K562 (cell line): ENCODE measurements at regions not wholly inside any gene's neighbourhood (a gene's known extent, or its start where the extent isn't known, plus 50 kb on each side); places are given as distances from the start of the nearest gene placed in this dataset.

Experiments
- ATAC-seq: fragments of 200-7000 bp; cut with Tn5 transposase; 3 replicates; pipeline ENCODE4 v1.9.1; 2020; ENCODE audit warnings: moderate library complexity
- BruUV-seq: library from RNA; stranded (reverse); fragments of 400-500 nt; replicated peaks from 2 replicates; lab custom pipeline; 2021; lab: Mats Ljungman, UMichigan
- CTCF ChIA-PET: fragments of 300-600 bp; formaldehyde crosslinking; extraction: SDS; loops from one replicate; lab custom pipeline; 2021; ENCODE audit warnings: low intra/inter-chr PET ratio; lab: Yijun Ruan, JAX
- POLR2A ChIA-PET: fragments of 300-600, 350-650 bp; sonication (Branson Sonifier 250); formaldehyde crosslinking; extraction: SDS; loops from one replicate; lab custom pipeline; 2021; ENCODE audit warnings: antibody characterized with exemption, inconsistent platforms; lab: Yijun Ruan, JAX
- DNase-seq, 4 experiments: peaks; one replicate each; pipeline versions ENCODE4 v3.0.0 to v3.0.0-alpha.2; 2011 to 2018; ENCODE audit warnings: low spot score in 3 of 4, mixed read lengths in 3 of 4; ENCODE audit errors: extremely low read depth in 1 of 4
- FAIRE-seq: peaks from 2 replicates; lab custom pipeline; 2011; peaks lifted over from hg19 to GRCh38; lab: Jason Lieb, UNC
- H2AFZ ChIP-seq: 2 replicates; pipeline ENCODE4 v1.6.0; 2011; ENCODE audit warnings: low read depth, low read length, control low read depth, inconsistent platforms
- H3K27ac ChIP-seq: fragments of 200-600 bp; 3 replicates; pipeline ENCODE4 v1.8.0; 2011; ENCODE audit warnings: low read depth, mild to moderate bottlenecking, control low read depth, inconsistent platforms, low read length, moderate library complexity, mixed read lengths; ENCODE audit errors: extremely low read depth
- H3K27me3 ChIP-seq, 2 experiments: fragments of 300-600 bp in 1 of 2; 2 replicates in 1 of 2; 3 replicates in 1 of 2; pipeline versions ENCODE4 v1.6.0 to v1.8.0; 2011; ENCODE audit warnings: inconsistent platforms in 2 of 2, low read length in 2 of 2, mild to moderate bottlenecking in 1 of 2, mixed read lengths in 1 of 2, moderate library complexity in 1 of 2; ENCODE audit not compliant: control insufficient read depth in 2 of 2, insufficient read depth in 2 of 2
- H3K36me3 ChIP-seq: fragments of 300-600 bp; 3 replicates; pipeline ENCODE4 v1.8.0; 2011; ENCODE audit warnings: mild to moderate bottlenecking, low read length, inconsistent platforms; ENCODE audit not compliant: control insufficient read depth, insufficient read depth
- H3K4me1 ChIP-seq, 2 experiments: fragments of 200-600 bp in 1 of 2; replicated peaks in 1 of 2; 2 replicates in 1 of 2; 3 replicates in 1 of 2; pipeline versions ENCODE4 v1.5.1 to v1.8.0; 2011; ENCODE audit warnings: inconsistent platforms in 2 of 2, low read length in 2 of 2, mild to moderate bottlenecking in 1 of 2, mixed read lengths in 1 of 2, moderate library complexity in 1 of 2; ENCODE audit not compliant: control insufficient read depth in 2 of 2, insufficient read depth in 2 of 2
- H3K4me2 ChIP-seq: 2 replicates; pipeline ENCODE4 v1.6.1; 2011; ENCODE audit warnings: low read length, control low read depth, inconsistent platforms, mixed read lengths; ENCODE audit not compliant: insufficient read depth
- H3K4me3 ChIP-seq: fragments of 200-600 bp; sonication (generic), shearing (Covaris generic); 2 replicates; pipeline ENCODE4 v1.5.1; 2016; ENCODE audit warnings: control low read depth, inconsistent platforms
- H3K79me2 ChIP-seq: fragments of 200-600 bp; 3 replicates; pipeline ENCODE4 v1.8.0; 2011; ENCODE audit warnings: low read length, inconsistent platforms; ENCODE audit not compliant: control insufficient read depth, insufficient read depth
- H3K9ac ChIP-seq, 2 experiments: 2 replicates each; pipeline versions ENCODE4 v1.6.0 to v1.6.1; 2011; ENCODE audit warnings: low read depth in 2 of 2, low read length in 2 of 2, control low read depth in 1 of 2, inconsistent platforms in 1 of 2, mild to moderate bottlenecking in 1 of 2, mixed read lengths in 1 of 2; ENCODE audit not compliant: insufficient read depth in 1 of 2
- H3K9me1 ChIP-seq: one replicate; pipeline ENCODE4 v1.6.0; 2011; ENCODE audit warnings: inconsistent platforms, mild to moderate bottlenecking, low read length, moderate library complexity; ENCODE audit not compliant: control insufficient read depth, insufficient read depth
- H3K9me3 ChIP-seq: replicated peaks from 2 replicates; pipeline ENCODE4 v1.5.1; 2011; ENCODE audit warnings: low read depth, low read length, inconsistent platforms; ENCODE audit not compliant: control insufficient read depth, insufficient read depth
- H4K20me1 ChIP-seq: replicated peaks from 2 replicates; pipeline ENCODE4 v1.6.1; 2011; ENCODE audit warnings: low read length, inconsistent platforms, mixed read lengths; ENCODE audit not compliant: control insufficient read depth, insufficient read depth
- ARID1B ChIP-seq: fragments of 450-650 bp; IDR thresholded peaks from 2 replicates; pipeline ENCODE4 v1.6.1; 2016; ENCODE audit warnings: antibody characterized with exemption, mild to moderate bottlenecking, inconsistent platforms
- BHLHE40 ChIP-seq: IDR thresholded peaks from 2 replicates; pipeline ENCODE4 v1.6.1; 2011; ENCODE audit warnings: low read length, improper control_type of control experiment
- FOXP1 ChIP-seq: sonication (generic); formaldehyde crosslinking; IDR thresholded peaks from 2 replicates; pipeline ENCODE4 v1.8.0; 2022; ENCODE audit warnings: mild to moderate bottlenecking, missing genetic modification reagents
- GTF2A2 ChIP-seq: IDR thresholded peaks from 2 replicates; pipeline ENCODE4 v1.6.1; 2016; ENCODE audit warnings: mild to moderate bottlenecking, missing genetic modification characterization, missing compliant biosample characterization
- HDAC1 ChIP-seq, 2 experiments: fragments of 450-650 bp; IDR thresholded peaks; 2 replicates each; pipeline ENCODE4 v1.6.1; 2016 to 2017; ENCODE audit warnings: inconsistent platforms in 1 of 2, mild to moderate bottlenecking in 1 of 2, moderate library complexity in 1 of 2
- HNRNPK ChIP-seq: fragments of 200-400 bp; formaldehyde crosslinking; IDR thresholded peaks from one replicate; pipeline ENCODE4 v1.6.1; 2018; ENCODE audit warnings: mild to moderate bottlenecking, low read depth, low read length; ENCODE audit not compliant: poor library complexity, severe bottlenecking
- LCOR ChIP-seq: sonication (generic); formaldehyde crosslinking; IDR thresholded peaks from 2 replicates; pipeline ENCODE4 v1.8.0; 2022; ENCODE audit warnings: mild to moderate bottlenecking, missing genetic modification reagents
- MBD2 ChIP-seq: sonication (generic); IDR thresholded peaks from 2 replicates; pipeline ENCODE4 v1.6.1; 2016; ENCODE audit warnings: low read depth, borderline replicate concordance
- RBFOX2 ChIP-seq: fragments of 200-400 bp; formaldehyde crosslinking; IDR thresholded peaks from 2 replicates; pipeline ENCODE4 v1.6.1; 2017; ENCODE audit warnings: low read depth, mild to moderate bottlenecking, low read length, moderate library complexity
- SIRT6 ChIP-seq: IDR thresholded peaks from one replicate; pipeline ENCODE4 v1.6.1; 2012; ENCODE audit warnings: low read depth, mild to moderate bottlenecking, control low read depth, inconsistent platforms, low read length, moderate library complexity
- SRF ChIP-seq, 2 experiments: fragments of 250-450, 450-650 bp in 1 of 2; sonication (Bioruptor Pico) in 1 of 2; sonication (generic) in 1 of 2; formaldehyde crosslinking; IDR thresholded peaks; 2 replicates each; pipeline versions ENCODE4 v1.5.0 to v1.5.1; 2020 to 2022; ENCODE audit warnings: mild to moderate bottlenecking in 1 of 2, missing genetic modification reagents in 1 of 2
- TAF7 ChIP-seq: fragments of 450-650 bp; IDR thresholded peaks from 2 replicates; pipeline ENCODE4 v1.6.1; 2016; ENCODE audit warnings: missing genetic modification characterization, missing compliant biosample characterization
- THAP7 ChIP-seq: fragments of 250-450 bp; sonication (Bioruptor Pico); IDR thresholded peaks from 2 replicates; pipeline ENCODE4 v1.5.0; 2021
- YY1 ChIP-seq, 3 experiments: IDR thresholded peaks; 2 replicates each; pipeline ENCODE4 v1.6.1; 2011; ENCODE audit warnings: low read length in 2 of 3, mild to moderate bottlenecking in 2 of 3, moderate library complexity in 2 of 3, borderline replicate concordance in 1 of 3, control low read depth in 1 of 3, low read depth in 1 of 3; ENCODE audit not compliant: insufficient read depth in 3 of 3, insufficient replicate concordance in 2 of 3, control insufficient read depth in 1 of 3, insufficient read length in 1 of 3; ENCODE audit errors: extremely low read depth in 1 of 3
- ZNF212 ChIP-seq: fragments of 450-650 bp; formaldehyde crosslinking; IDR thresholded peaks from 2 replicates; pipeline ENCODE4 v1.4.0; 2020; ENCODE audit warnings: mild to moderate bottlenecking
- in situ Hi-C: fragments of 300-500 bp; cut with MboI; formaldehyde crosslinking; loops from 4 replicates; pipeline ENCODE4 v1.15.0; 2018; ENCODE audit warnings: inconsistent platforms, mixed read lengths
- intact Hi-C: fragments of 100-400 bp; cut with micrococcal nuclease; formaldehyde crosslinking; loops from 2 replicates; pipeline ENCODE4 v1.14.2; 2022
- TF ChIP-seq, protein P1 (sequence below): sonication (generic); formaldehyde crosslinking; IDR thresholded peaks from 2 replicates; pipeline ENCODE4 v1.8.1; 2023; ENCODE audit warnings: mild to moderate bottlenecking, missing genetic modification reagents
- TF ChIP-seq, protein P2 (sequence below): fragments of 450-650 bp; formaldehyde crosslinking; conservative IDR thresholded peaks from 2 replicates; pipeline ENCODE4 v1.4.0; 2022; ENCODE audit warnings: mild to moderate bottlenecking, missing genetic modification characterization
- TF ChIP-seq, protein P3 (sequence below): fragments of 450-650 bp; formaldehyde crosslinking; IDR thresholded peaks from 2 replicates; pipeline ENCODE4 v1.4.0; 2022; ENCODE audit warnings: missing genetic modification characterization

DNA sequence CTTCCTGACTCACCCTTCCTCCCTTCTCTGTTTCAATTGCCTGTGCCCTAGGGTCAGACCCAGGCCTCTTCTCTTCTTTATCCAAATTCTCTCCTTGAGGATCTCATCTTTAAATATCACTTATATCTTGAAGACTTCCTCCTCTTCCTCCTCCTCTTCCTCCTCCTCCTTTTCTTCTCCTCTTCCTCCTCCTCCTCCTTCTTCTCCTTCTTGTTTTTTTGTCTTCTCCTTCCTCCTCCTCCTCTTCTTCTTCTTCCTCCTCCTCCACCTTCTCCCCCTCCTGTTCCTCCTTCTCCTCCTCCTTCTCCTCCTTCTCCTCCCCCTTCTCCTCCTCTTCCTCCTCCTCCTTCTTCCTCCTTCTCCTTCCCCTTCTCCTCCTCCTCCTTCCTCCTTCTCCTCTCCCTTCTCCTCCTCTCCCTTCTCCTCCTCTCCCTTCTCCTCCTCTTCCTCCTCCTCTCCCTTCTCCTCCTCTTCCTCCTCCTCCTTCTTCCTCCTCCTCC lies 127.6 kb upstream of the AKIRIN2 start:
- in situ Hi-C loops (no loop called here), intact Hi-C loops (loop anchor here (10.0 kb wide), 1 partner anchor 635 kb away; no protein-coding TSS in a partner anchor)
- ChIA-PET CTCF (no interaction called here), POLR2A (interaction anchor here (0.6 kb wide), 1 partner anchor 1711 kb away, joined by 3 read pairs; no protein-coding TSS in a partner anchor)
- ATAC-seq (no peak), DNase-seq (no peak), FAIRE-seq (no peak)
- Histone ChIP-seq H4K20me1 (no peaks in the 10 kb centered on the region), H3K4me2 (no peak overlapping the region), H3K27me3 (peaks cover 10 to 14% of the 10 kb centered on the region in 2 experiments; a peak in 3 of 5 replicates), H3K79me2 (no peaks in the 10 kb centered on the region), H3K4me1 (no peaks in the 10 kb centered on the region), H3K9me3 (no peaks in the 10 kb centered on the region), H3K27ac (no peak overlapping the region), H3K36me3 (no peaks in the 10 kb centered on the region), H3K9ac (no peak overlapping the region), H2AFZ (no peak overlapping the region), H3K9me1 (no peaks in the 10 kb centered on the region), H3K4me3 (no peak overlapping the region)
- no TSS peak for BruUV-seq
- TF ChIP-seq ARID1B (no peak), ZNF212 (CRISPR knock-in tag) (no peak), FOXP1 (CRISPR knock-in tag) (no peak), HDAC1 (IDR thresholded peaks at IDR 0.05) (no peak), THAP7 (no peak), GTF2A2 (tag) (no peak), MBD2 (no peak), TAF7 (tag) (no peak), SIRT6 (no peak), HNRNPK (no peak), RBFOX2 (no peak), SRF (CRISPR knock-in tag; IDR thresholded peaks at IDR 0.05) (no peak), YY1 (IDR thresholded peaks at IDR 0.05; ENCODE audit: borderline replicate concordance in 1 of 3, control insufficient read depth in 1 of 3, extremely low read depth in 1 of 3, insufficient read depth in 3 of 3, insufficient read length in 1 of 3, insufficient replicate concordance in 2 of 3, low read depth in 1 of 3, low read length in 2 of 3) (no peak), LCOR (no peak), BHLHE40 (no peak)
- TF ChIP-seq, protein P1, sequence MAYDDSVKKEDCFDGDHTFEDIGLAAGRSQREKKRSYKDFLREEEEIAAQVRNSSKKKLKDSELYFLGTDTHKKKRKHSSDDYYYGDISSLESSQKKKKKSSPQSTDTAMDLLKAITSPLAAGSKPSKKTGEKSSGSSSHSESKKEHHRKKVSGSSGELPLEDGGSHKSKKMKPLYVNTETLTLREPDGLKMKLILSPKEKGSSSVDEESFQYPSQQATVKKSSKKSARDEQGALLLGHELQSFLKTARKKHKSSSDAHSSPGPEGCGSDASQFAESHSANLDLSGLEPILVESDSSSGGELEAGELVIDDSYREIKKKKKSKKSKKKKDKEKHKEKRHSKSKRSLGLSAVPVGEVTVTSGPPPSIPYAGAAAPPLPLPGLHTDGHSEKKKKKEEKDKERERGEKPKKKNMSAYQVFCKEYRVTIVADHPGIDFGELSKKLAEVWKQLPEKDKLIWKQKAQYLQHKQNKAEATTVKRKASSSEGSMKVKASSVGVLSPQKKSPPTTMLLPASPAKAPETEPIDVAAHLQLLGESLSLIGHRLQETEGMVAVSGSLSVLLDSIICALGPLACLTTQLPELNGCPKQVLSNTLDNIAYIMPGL (CRISPR knock-in tag): no peak
- TF ChIP-seq, protein P2, sequence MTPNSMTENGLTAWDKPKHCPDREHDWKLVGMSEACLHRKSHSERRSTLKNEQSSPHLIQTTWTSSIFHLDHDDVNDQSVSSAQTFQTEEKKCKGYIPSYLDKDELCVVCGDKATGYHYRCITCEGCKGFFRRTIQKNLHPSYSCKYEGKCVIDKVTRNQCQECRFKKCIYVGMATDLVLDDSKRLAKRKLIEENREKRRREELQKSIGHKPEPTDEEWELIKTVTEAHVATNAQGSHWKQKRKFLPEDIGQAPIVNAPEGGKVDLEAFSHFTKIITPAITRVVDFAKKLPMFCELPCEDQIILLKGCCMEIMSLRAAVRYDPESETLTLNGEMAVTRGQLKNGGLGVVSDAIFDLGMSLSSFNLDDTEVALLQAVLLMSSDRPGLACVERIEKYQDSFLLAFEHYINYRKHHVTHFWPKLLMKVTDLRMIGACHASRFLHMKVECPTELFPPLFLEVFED (CRISPR knock-in tag): 0 out of 2 replicates have a peak, but pooled peaks have one; percentile 22
- TF ChIP-seq, protein P3, sequence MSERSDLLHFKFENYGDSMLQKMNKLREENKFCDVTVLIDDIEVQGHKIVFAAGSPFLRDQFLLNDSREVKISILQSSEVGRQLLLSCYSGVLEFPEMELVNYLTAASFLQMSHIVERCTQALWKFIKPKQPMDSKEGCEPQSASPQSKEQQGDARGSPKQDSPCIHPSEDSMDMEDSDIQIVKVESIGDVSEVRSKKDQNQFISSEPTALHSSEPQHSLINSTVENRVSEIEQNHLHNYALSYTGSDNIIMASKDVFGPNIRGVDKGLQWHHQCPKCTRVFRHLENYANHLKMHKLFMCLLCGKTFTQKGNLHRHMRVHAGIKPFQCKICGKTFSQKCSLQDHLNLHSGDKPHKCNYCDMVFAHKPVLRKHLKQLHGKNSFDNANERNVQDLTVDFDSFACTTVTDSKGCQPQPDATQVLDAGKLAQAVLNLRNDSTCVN (CRISPR knock-in tag): peak; percentile 54; the same call in 1 of the 2 replicates
